Esophagus squamous epithelium (tissue), 4 donors: ENCODE measurements at regions not wholly inside any gene's neighbourhood (a gene's known extent, or its start where the extent isn't known, plus 50 kb on each side); places are given as distances from the start of the nearest gene placed in this dataset.

ENCODE experiments used
- CTCF ChIP-seq, 6 experiments: fragments of 450-650 bp in 4 of 6; fragments of 200-600 bp in 2 of 6; sonication (generic) in 2 of 6; IDR thresholded peaks; one replicate each; pipeline ENCODE4 v1.5.1; 2016 to 2019; ENCODE audit warnings: antibody characterized with exemption in 6 of 6, mild to moderate bottlenecking in 4 of 6, moderate library complexity in 4 of 6
- POLR2A ChIP-seq, 4 donors: fragments of 450-650 bp; IDR thresholded peaks; one replicate each; pipeline ENCODE4 v1.6.1; 2017; ENCODE audit warnings: antibody characterized with exemption in 4 of 4, mild to moderate bottlenecking in 4 of 4, moderate library complexity in 3 of 4

GRCh38 chr6:40642190-40642589, 55.0 kb upstream of the LRFN2 start:
- TF ChIP-seq CTCF (IDR thresholded peaks at IDR 0.05) (no peak), POLR2A (IDR thresholded peaks at IDR 0.05) (no peak)
